HG02588 (cell line): ENCODE measurements at regions not wholly inside any gene's neighbourhood (a gene's known extent, or its start where the extent isn't known, plus 50 kb on each side); places are given as distances from the start of the nearest gene placed in this dataset.
"Not testable (repeated sequence)": the region's sequence is repeated elsewhere in the genome, so short reads cannot be mapped to it uniquely, and the experiment has no call there.

ENCODE experiments used
- ATAC-seq: cut with Tn5 transposase; IDR thresholded peaks from one replicate; pipeline ENCODE4 v1.9.1; 2021; ENCODE audit warnings: mild to moderate bottlenecking, moderate library complexity; ENCODE audit not compliant: unreplicated experiment

DNA sequence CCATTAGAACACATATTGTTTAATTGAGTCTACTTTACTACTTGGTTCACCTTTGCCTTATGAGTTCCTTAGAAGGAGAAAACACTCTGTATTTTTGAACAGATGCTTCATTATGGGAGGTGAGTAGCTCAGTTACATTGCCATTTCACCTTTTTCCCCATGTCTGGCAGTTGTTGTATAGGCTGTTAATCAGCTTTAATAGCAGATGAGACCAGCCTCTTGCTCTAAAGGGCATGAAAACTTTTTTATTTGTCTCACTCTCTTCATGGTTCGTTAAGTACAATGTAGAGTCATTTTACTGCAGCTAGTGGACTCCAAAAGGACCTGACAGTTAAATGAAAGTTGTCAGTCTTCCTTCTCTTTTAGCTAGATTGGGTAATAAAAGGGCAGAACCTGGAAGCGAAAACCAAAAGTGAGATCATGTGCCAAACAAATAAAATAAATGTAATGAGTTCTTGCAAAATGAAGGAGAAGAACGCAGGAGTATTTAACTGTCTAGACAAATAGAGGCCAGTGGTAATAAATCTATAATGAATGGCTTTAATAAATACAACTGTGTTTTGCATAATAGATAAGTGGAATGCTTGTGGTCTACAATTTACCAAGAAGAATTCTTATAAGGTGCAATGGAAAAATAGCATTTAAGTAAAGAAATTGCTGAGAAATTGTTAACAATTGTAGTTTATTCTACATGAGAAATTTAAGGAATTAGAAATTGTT, 180.0 kb upstream of the NEGR1 start:
- no peak for ATAC-seq

DNA sequence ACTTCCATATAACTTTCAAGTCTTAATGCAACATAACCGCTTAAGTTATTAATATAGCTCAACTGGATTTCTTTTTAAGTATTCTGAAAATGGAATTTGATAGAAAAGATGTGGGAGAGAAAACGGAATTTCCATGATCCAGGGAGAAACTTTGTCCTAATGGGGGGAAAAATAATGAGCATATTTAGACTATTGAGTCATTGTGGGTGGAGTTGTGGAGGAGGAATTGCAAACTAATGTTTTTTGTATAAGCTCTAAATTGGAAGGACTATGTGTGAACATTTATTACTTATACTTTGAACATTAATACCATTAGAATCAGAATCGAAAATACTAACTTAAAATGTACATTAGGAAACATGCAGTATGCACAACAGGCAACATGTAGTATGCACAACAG, 159.9 kb upstream of the NEGR1 start:
- no peak for ATAC-seq

DNA sequence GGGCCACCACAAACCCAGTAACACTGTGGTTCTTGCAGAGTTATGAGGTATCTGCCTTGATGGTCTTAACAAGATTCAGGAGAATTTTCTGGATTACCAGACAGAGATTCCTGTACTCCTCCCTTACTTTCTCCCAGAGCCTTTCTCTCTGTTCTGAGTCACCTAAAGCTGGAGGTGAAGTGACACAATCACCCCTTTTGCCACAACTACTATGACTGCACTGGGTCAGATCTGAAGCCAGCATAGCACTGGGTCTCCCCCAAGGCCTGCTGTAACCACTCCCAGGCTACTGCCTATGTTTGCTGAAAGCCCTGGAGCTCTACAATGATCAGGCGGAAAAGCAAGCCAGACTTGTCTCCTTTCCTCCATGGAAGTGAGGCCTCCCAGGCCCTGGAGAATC, 156.7 kb upstream of the NEGR1 start:
- ATAC-seq = no peak

DNA sequence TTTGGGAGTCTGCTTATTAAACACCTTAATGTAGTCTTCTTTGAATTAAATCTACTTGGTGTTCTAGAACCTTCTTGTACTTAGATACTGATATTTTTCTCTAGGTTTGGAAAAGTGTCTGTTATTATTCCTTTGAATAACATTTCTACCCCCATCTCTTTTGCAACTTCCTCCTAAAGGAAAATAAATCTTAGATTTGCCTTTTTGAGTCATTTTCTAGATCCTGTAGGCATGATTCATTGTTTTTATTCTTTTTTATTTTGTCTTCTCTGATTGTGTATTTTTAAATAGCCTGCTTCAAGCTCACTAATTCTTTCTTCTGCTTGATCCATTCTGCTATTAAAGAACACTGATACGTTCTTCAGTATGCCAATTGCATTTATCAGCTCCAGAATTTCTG, 155.9 kb upstream of the NEGR1 start:
- ATAC-seq = no peak

DNA sequence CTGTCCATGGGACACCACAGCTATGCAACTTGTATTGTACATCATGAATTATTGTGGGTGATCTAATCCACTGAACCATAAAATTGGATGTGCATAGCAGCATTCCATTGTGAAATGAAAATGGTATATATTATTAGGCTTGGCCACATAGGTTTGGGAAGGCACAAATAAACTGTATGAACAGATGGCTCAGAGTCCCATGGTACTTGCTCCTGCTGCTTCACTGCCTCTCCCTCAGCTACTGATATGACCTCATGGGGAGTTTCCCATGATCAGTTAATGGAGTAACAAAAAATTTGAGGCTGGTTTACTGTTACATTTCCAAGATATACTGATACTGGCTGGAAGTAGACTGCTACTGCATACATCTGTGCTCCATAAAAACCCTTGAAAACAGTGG, 152.7 kb upstream of the NEGR1 start:
- ATAC-seq = peak; percentile 67

DNA sequence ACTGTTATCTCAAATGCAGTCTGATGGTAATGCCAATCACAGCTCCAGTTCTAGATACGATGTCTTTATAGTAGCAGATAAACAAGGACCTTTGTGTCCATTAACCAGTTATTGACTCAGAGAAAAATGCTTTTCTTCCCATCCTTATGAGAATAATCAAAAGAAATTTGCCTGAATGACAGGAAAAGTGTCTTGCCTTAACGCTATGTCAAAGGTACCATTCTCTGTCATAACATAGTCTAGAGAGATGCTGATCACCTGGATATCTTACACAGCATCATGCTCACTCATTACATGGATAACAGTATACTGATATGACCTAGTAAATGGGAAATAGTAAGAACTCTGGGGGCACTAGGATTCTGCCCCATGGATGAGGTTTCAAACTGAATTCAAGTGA, 151.7 kb upstream of the NEGR1 start:
- peak; percentile 2 for ATAC-seq

DNA sequence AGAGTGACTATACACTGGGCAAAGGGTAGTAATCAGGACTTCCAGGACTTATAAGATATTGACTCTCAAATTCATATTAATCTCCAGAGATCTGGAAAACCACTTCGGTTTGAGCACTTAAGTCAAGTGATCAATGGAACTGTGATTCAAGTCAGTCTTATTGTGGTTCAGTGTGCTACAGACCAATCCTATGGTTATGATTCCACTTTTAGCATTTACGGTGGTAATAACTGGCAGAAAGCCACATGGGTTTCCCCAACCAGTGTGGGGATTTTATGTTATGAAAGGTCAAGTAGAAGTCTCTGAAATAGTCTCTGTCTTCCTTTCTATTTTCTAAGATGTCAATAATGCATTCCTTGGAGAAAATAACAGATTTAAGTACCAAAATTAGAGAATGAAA, 151.3 kb upstream of the NEGR1 start:
- peak; percentile 71 for ATAC-seq

DNA sequence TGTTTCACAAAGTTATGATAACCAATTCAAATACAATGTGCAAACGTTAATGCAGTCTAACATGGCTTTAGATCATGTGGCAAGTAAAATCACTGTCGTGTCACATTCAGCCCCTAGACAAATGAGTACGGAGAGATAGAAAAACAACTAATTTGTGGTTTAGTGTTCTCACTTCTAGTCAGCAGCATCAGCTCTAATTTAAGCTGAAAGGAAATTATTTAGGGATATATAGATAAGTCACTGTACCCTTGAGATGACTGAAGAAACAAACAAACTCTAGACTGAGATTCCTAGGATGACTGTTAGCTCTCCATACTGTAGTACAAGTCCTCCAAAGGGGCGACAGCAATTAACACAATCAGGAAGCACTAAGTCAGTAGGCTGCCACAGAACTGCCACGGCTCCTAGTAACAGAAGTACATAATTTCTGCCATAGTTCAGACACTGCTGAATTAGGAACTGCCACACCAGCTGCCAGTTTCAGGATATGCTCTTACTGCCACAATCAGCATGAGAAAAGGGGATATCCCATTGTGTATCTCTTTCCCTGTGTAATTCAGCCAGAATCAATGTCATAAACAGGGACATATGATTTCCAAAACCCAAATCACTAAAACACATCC, 150.4 kb upstream of the NEGR1 start:
- ATAC-seq = peak; percentile 40

DNA sequence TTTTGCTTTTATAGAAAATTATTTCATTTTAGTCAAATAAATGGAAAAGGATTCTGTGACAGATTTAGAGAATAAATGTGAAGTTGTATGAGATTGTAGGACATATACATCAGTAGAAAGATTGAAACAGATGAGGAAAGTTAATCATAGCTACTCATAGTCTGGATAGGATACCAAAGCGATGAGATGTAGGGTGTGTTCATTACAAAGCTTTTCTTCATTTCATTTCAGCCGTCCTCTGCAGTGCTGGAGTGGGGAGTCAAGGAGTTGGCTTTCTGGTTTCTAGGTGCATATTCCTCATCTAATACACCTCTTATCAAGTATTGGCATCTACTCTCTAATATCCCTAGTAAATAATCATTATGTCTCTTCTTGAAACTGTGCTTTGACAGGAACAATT, 149.5 kb upstream of the NEGR1 start:
- no peak for ATAC-seq

DNA sequence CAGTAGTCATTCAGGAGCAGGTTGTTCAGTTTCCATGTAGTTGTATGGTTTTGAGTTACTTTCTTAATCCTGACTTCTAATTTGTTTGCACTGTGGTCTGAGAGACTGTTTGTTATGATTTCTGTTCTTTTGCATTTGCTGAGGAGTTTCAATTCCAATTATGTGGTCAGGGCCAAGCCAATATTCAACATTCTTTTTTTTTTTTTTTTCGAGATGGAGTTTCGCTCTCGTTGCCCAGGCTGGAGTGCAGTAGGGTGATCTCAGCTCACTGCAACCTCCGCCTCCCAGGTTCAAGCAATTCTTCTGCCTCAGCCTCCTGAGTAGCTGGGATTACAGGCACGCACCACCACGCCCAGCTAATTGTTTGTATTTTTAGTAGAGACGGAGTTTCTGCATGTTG, 145.9 kb upstream of the NEGR1 start:
- ATAC-seq = not testable (repeated sequence)

DNA sequence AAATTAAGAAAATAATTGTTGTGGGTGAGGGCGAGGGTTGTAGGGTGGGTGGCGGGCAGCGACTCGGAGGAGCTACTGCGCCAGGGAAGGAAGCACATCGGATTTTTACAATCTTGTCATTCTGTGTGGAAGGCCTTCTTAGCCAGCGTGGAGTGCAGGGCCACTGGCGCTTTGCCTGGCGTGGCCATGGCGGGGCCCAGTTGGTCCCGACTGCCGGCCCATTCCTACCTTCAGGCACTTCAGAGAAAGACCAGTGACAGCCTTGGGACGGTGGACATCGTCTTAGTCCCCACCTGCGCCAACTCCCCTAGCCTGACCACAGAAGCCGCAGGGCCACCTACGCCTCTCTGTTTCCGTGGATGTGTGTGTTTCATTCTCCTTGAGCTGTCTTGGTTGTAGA, 136.9 kb upstream of the NEGR1 start:
- no peak for ATAC-seq

DNA sequence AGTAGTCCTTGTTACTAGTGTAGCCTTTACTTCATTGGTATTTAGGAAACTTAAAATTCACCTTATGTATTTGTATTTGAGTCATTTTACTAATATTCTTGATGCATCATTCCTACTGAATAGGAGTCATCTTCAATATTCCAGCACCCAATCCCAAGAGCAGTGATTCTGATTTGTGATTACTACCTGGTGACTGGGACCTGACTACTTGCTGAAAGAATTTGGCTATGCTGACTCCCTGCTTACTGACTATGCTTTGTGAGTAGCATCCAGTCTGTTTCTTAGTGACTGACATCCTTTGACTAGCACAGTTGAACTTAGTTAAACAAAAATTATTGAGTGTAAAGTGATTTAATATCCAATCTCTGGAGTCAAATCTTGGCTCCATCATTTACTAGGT, 129.9 kb upstream of the NEGR1 start:
- ATAC-seq = no peak

DNA sequence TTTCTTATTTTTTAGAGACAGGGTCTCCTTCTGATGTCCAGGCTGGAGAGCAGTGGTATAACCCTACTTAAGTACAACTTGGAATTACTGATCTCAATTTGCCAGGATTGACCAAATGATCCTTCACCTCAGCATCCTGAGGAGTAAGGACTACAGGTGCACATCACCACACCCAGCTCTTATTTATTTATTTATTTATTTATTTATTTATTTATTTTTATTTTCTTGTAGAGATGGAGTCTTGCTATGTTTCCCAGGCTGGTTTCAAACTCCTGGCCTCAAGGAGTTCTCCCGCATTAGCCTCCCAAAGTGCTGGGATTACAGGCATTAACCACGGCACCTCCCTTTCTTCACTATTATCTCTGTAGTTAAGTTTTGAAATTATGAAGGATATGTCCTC, 117.5 kb upstream of the NEGR1 start:
- ATAC-seq = no peak

DNA sequence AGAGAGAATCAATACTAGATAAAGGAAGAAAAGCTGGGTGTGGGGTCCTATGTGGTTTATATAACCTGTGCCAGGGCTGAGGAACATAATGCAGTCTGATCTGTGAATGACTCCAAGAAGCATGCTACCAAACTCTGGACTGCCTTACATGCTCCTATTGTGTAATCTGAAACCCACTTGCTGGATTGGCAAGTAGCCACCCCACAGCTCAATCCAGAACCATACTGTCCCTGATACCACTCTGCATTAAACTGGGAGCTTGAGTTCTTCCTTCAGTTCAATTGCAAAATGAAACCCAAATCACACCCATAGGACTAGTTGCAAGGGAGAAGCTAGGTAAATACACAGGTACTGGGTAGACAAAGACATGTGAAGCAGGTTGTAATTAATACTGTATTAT, 115.4 kb upstream of the NEGR1 start:
- no peak for ATAC-seq

DNA sequence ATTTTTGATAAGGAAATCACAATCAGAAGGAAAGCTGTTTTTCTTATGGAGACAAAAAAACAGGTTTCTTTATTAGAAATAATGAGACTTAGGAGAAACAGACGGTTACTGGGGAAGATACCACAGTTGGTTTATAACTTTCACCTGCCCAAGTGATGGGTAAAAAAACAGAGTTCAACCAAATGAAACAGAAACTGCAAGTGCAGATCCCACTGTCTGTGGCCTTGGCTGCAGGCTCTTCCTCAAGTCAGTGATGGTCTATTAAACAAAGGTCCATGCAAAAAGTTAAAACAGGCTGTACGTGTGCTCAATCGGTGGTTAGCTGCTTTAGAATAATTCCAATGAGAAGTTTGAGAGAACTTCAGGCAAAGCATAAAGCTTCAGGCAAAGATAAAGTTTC, 112.1 kb upstream of the NEGR1 start:
- no peak for ATAC-seq

DNA sequence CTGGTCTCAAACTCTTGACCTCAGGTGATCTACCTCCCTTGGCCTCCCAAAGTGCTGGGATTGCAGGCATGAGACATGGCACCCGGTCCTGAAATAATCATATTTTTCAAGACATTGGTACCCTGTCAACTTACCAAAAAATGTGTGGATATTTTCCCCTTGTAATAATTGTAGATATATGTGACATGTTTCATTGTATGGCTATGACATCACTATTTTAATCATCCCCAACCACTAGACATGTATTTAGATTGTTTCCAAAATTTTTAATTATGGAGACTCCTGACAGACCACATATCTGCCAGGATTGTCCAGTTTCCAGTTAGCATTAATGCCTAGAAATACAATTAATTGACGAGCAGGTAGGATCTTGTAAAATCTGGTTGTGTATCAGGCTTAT, 96.7 kb upstream of the NEGR1 start:
- ATAC-seq = no peak

DNA sequence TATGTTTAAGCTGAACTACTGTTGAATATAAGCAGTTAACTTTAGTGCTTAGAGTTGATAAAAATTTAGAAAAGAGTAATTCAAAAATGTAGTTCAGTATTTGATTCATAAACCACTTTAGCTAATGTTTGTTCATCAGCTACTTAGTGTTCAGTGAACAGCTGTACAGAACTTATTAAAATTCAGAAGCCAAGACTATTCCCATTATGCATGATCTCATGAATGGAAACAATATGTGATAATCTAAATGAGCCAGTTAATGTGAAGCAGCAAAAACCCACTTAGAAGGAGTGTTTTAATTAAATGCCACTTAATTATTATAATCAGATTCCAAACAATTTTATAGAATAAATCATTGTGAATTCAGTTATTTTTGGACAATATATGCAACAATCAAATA, 92.9 kb upstream of the NEGR1 start:
- no peak for ATAC-seq

DNA sequence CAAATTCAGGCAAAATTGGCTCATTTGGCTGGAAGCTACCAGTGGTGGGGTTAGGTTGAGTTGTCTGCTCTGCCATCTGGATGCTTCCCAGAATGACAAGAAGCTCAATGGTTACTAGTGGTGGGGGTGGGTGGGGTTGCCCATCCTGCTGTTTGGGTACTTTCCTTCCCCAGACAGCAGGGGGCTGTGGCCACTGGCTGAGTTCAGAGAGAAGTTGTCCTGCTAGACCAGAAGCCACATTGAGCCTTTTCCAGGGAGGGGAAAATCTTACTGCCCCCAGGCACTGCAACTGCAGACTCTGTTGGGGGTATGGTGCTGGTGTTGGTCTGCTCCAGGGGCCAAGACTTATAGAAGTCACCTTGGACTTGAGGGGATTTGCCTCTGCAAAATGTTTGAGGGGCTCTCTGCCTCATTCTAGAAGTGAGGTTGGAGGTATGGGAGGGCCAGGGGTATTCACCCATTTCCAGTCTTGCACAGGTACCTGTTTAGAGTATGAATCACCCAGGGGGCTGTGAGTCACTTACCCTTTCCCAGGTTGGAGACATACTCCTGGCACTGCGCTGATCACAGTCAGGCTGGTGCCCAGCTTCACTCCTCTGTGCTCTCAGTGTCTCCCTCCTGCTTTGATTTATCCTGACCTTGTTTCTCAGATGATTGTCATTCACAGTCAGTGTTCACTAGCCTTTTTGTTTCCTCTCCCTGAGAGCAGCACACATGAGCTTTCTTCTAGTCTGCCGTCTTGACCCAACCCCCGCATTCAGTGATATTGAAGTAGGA, 89.1 kb upstream of the NEGR1 start:
- ATAC-seq = no peak

DNA sequence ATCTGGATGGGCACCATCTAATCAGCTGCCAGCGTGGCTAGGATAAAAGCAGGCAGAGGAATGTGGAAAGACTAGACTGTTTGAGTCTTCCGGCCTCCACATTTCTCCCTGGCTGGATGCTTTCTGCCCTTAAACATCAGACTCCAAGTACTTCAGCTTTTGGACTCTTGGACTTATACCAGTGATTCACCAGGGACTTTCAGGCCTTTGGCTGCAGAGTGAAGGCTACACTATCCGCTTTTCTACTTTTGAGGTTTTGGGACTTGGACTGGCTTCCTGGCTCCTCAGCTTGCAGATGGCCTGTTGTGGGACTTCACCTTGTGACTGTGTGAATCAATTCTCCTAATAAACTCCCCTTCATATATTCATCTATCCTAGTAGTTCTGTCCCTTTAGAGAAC, 88.5 kb upstream of the NEGR1 start:
- not testable (repeated sequence) for ATAC-seq

DNA sequence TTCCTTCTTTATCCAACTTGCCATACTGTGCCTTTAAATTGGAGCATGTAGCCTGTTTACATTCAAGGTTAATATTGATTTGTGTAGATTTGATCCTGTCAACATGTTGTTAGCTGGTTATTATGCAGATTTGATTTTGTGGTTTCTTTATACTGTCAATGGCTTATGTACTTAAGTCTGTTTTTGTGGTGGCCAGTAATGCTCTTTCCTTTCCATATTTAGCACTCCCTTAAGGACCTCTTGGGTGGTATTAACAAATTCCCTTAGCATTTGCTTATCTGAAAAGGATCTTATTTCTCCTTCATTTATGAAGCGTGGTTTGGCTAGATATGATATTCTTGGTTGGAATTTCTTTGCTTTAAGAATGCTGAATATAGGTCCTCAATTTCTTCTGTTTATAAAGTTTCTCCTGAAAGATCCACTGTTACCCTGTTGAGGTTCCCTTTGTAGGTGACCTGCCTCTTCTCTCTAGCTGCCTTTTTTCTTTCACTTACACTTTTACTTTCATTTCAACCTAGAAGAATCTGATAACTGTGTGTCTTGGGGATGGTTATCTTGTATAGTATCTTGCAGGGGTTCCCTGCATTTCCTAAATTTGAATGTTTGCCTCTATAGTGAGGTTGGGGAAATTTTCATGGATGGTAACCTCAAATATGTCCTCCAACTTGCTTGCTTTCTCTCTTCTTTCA, 86.9 kb upstream of the NEGR1 start:
- no peak for ATAC-seq

DNA sequence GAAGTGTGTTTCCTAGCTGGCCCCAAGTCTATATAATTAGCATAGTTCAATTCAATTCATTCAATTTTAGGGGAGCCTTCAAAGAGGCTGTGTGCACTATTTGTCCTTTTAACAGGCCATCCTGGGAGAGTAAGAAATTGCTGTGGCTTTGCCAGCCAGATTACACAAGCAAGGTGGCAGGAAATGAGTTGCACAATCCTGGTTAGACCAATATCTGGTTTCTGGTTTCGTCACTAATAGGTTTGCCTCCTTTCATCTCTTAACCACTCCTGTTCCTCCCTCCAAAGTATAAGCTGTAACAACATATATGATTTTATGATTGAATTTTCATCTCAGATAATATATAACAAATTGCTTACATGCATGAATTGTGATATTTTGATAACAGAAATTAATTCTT, 84.1 kb upstream of the NEGR1 start:
- ATAC-seq = no peak

DNA sequence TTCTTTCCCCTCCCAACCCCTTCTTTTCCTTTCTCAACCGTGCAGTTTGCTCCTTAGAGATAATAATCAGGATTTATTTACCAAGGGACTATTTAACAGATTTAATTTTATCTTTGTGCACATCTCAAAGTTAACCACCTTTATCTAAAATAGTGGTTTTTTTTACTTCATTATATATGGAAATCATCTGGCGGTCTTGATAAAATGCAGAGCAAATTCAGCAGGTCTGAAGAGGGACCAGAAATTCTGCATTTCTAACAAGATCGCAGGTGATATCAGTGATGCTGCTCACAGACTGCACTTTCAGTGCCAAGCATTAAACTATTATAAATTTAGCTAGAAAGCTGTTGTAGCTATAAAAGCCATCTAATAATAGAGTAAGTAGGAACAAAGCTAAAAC, 83.4 kb upstream of the NEGR1 start:
- ATAC-seq = no peak
